Left ventricle myocardium inferior (tissue), 1 donor: ENCODE measurements at regions not wholly inside any gene's neighbourhood (a gene's known extent, or its start where the extent isn't known, plus 50 kb on each side); places are given as distances from the start of the nearest gene placed in this dataset.

Experiments
- DNase-seq: peaks from one replicate; pipeline ENCODE4 v3.0.0-alpha.2; 2020
- H3K27ac ChIP-seq: fragments of 200-600 bp; replicated peaks from 2 replicates; pipeline ENCODE4 v1.8.0; 2021
- H3K27me3 ChIP-seq: fragments of 200-600 bp; 2 replicates; pipeline ENCODE4 v1.8.0; 2021; ENCODE audit warnings: low read depth
- H3K36me3 ChIP-seq: fragments of 200-600 bp; 2 replicates; pipeline ENCODE4 v1.8.0; 2021
- H3K4me1 ChIP-seq: fragments of 200-600 bp; 2 replicates; pipeline ENCODE4 v1.8.0; 2021
- H3K4me3 ChIP-seq: fragments of 200-600 bp; 2 replicates; pipeline ENCODE4 v1.8.0; 2021; ENCODE audit warnings: mild to moderate bottlenecking, moderate library complexity
- H3K9me3 ChIP-seq: fragments of 200-600 bp; replicated peaks from 2 replicates; pipeline ENCODE4 v1.8.0; 2021
- CTCF ChIP-seq: fragments of 200-600 bp; IDR thresholded peaks from 2 replicates; pipeline ENCODE4 v1.8.0; 2021; ENCODE audit warnings: antibody characterized with exemption, mild to moderate bottlenecking, borderline replicate concordance
- intact Hi-C: fragments of 100-400 bp; cut with micrococcal nuclease; formaldehyde crosslinking; loops from one replicate; pipeline ENCODE4 v1.11.0; 2022
- donor health status: DM: no; HTN: yes; CAD: no; lungs with severe emphysema.

DNA sequence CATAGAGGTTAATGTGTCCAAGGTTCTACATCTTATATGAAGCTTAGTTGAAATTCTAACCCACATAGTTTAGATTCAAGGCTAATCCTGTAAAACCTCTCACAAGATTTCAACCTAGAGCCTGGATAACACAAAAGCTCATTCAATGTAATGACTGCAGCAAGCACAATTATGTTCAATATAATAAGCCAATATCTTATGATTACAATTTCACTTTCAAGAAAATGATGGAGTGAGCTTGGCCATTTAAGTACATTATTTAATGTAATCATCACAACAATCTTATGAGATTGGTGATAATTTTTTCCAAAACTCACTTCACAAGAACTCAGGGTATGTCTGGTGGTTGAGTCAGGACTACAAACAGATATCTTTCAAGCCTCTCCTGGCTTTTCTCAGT lies 1140.8 kb upstream of the WWC1 start:
- Histone ChIP-seq H3K4me3 (no peak overlapping the region), H3K9me3 (no peaks in the 10 kb centered on the region), H3K27me3 (no peaks in the 10 kb centered on the region), H3K4me1 (no peaks in the 10 kb centered on the region), H3K27ac (no peak overlapping the region), H3K36me3 (no peaks in the 10 kb centered on the region)
- no peak for TF ChIP-seq CTCF
- DNase-seq: no peak
- intact Hi-C loops: no loop called here

DNA sequence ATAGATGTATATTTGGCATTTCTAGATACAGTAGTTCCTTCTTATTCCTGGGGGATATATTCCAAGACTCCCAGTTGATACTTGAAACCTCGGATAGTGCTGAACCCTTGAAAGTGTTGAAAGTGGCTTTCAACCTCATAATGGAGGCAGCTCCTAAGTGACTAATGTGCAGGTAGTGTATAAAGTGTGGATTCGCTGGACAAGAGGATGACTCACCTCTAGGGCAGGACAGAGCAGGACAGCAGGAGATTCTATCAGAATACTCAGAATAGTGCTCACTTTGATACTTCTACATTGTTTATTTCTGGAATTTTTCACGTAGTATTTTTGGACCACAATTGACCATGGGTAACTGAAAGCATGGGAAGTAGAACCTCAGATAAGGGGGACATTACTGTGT lies 1138.9 kb upstream of the WWC1 start:
- H3K36me3 ChIP-seq: no peaks in the 10 kb centered on the region
- no peak for TF ChIP-seq CTCF
- H3K27ac ChIP-seq: no peak overlapping the region
- H3K4me1 ChIP-seq: no peaks in the 10 kb centered on the region
- no peak overlapping the region for H3K4me3 ChIP-seq
- DNase-seq: no peak
- no peaks in the 10 kb centered on the region for H3K27me3 ChIP-seq
- no peaks in the 10 kb centered on the region for H3K9me3 ChIP-seq
- intact Hi-C loops: no loop called here

GRCh38 chr5:167155387-167156005 lies 1135.9 kb upstream of the WWC1 start:
- H3K4me3 ChIP-seq: no peak overlapping the region
- no peak for DNase-seq
- intact Hi-C loops: no loop called here
- H3K27ac ChIP-seq: no peak overlapping the region
- no peaks in the 10 kb centered on the region for H3K9me3 ChIP-seq
- H3K27me3 ChIP-seq: no peaks in the 10 kb centered on the region
- H3K36me3 ChIP-seq: no peaks in the 10 kb centered on the region
- no peaks in the 10 kb centered on the region for H3K4me1 ChIP-seq
- TF ChIP-seq CTCF: no peak

- Histone ChIP-seq H3K27me3 (no peaks in the 10 kb centered on the region), H3K36me3 (no peaks in the 10 kb centered on the region), H3K4me1 (no peaks in the 10 kb centered on the region), H3K9me3 (no peaks in the 10 kb centered on the region), H3K4me3 (no peak overlapping the region), H3K27ac (no peak overlapping the region)
- no peak for TF ChIP-seq CTCF
- intact Hi-C loops: no loop called here
- no peak for DNase-seq
These were observed 1135.0 kb upstream of the WWC1 start for GRCh38 chr5:167156446-167156845.

DNA sequence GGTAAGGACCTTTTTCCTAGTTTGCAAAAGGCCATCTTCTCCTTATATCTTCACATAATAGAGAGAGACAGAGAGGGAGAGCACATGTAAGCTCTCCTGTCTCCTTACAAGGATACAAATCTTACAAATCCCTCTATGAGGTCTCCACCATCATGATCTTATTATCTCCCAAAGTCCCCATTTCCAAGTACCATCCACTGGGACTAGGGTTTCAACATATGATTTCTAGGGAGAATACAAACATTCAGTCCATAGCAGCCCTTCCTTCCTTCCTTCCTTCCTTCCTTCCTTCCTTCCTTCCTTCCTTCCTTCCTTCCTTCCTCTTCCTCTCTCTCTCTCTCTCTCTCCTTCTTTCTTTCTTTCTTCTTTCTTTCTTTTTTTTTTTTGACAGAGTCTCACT lies 1132.9 kb upstream of the WWC1 start:
- intact Hi-C loops: no loop called here
- Histone ChIP-seq H3K4me1 (no peaks in the 10 kb centered on the region), H3K9me3 (no peaks in the 10 kb centered on the region), H3K27ac (no peak overlapping the region), H3K4me3 (no peak overlapping the region), H3K27me3 (peaks cover 4% of the 10 kb centered on the region), H3K36me3 (no peaks in the 10 kb centered on the region)
- no peak for DNase-seq
- no peak for TF ChIP-seq CTCF

DNA sequence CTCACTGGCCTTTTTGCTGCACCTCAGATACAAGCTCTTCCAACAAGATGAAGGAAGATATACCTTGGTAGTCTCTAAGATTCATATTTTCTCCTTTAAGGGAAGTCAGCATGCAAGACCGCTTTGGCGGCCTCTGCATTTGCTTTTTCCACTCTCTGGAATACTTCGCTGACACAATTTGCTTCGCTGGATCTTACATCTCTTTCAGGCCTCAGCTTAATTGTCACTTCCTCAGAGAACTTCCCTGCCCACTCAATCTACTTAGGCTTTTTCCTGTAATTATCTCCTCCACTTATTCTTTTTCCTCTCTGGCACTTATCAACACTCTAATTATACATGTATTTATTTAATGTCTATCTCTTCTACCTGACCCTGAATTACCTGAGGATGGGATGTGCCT lies 1131.1 kb upstream of the WWC1 start:
- H3K9me3 ChIP-seq: no peaks in the 10 kb centered on the region
- TF ChIP-seq CTCF: no peak
- intact Hi-C loops: no loop called here

More for the DNA sequence above, 1131.1 kb upstream of the WWC1 start:
- DNase-seq: no peak
- peaks cover 4% of the 10 kb centered on the region for H3K27me3 ChIP-seq
- H3K36me3 ChIP-seq: no peaks in the 10 kb centered on the region
- H3K4me3 ChIP-seq: no peak overlapping the region
- H3K27ac ChIP-seq: no peak overlapping the region
- no peaks in the 10 kb centered on the region for H3K4me1 ChIP-seq
